Neural progenitor cell (in vitro differentiated cells): ENCODE measurements at regions not wholly inside any gene's neighbourhood (a gene's known extent, or its start where the extent isn't known, plus 50 kb on each side); places are given as distances from the start of the nearest gene placed in this dataset.

Source experiments
- CTCF ChIP-seq: fragments of 200-600 bp; sonication (generic); IDR thresholded peaks from 2 replicates; pipeline ENCODE4 v1.5.1; 2017; ENCODE audit warnings: antibody characterized with exemption, mild to moderate bottlenecking
- EZH2phosphoT487 ChIP-seq: fragments of 200-600 bp; sonication (generic); IDR thresholded peaks from 2 replicates; pipeline ENCODE4 v1.6.1; 2017; ENCODE audit warnings: antibody characterized with exemption

DNA sequence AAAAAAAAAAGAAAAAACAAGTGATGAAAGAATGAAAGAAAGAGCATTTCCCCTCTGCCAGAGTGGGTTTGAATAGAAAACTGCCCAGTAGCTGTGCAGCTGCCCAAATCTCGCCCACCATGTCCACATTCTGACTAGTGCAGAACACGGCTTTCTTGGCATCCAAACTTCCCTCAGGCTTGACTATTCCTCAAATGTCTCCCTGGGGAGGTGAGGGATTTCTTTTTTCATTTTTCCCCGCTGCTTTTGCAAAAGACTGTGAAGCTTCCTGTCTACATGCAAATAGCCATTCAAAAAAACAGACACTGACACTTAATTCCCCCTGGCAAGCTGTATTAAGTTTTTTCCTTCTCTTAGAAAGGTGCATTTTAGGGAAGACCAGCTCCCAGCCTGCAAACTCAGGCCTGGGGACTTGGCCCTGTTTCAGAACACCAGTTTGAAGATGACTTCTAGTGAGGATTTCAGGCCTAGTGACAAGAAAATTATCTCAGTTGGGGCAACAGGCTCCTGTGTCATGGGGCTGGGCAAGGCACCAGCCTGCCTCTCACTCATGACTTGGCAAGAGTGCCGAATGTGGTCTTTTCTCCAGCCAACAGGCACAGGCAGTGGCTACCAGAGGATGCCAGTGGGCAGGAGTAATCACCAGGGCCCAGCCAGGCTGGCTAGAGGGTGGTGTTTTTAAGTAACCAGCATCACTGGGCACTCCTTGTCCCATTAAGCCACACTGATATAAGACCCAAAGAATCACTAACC is 178.1 kb upstream of the NFIA start:
- TF ChIP-seq CTCF (no peak), EZH2phosphoT487 (no peak)
